Immature natural killer cell (primary cell): ENCODE measurements at regions not wholly inside any gene's neighbourhood (a gene's known extent, or its start where the extent isn't known, plus 50 kb on each side); places are given as distances from the start of the nearest gene placed in this dataset.
A peak's percentile ranks its signal among the peaks of the same experiment; 100 is the strongest.

Experiments used
- DNase-seq, 3 donors: peaks; one replicate each; pipeline ENCODE4 v3.0.0; 2022; ENCODE audit warnings: mixed read lengths in 1 of 3
- H3K27ac Mint-ChIP-seq, 6 donors: one replicate each; pipeline ENCODE4 v1.8.0; 2020; ENCODE audit warnings: mixed read lengths in 6 of 6, mild to moderate bottlenecking in 5 of 6, inconsistent platforms in 4 of 6, moderate library complexity in 3 of 6
- H3K27me3 Mint-ChIP-seq, 3 donors: one replicate each; pipeline ENCODE4 v1.8.0; 2020 to 2021; ENCODE audit warnings: low read depth in 3 of 3, mild to moderate bottlenecking in 3 of 3, mixed read lengths in 3 of 3, moderate library complexity in 3 of 3, inconsistent platforms in 1 of 3
- H3K36me3 Mint-ChIP-seq, 3 donors: one replicate each; pipeline ENCODE4 v1.8.0; 2020; ENCODE audit warnings: mixed read lengths in 3 of 3, inconsistent platforms in 2 of 3, mild to moderate bottlenecking in 2 of 3
- H3K4me1 Mint-ChIP-seq, 2 donors: one replicate each; pipeline ENCODE4 v1.8.0; 2020; ENCODE audit warnings: inconsistent platforms in 2 of 2, mild to moderate bottlenecking in 2 of 2, mixed read lengths in 2 of 2, moderate library complexity in 1 of 2
- H3K4me3 Mint-ChIP-seq, 5 donors: one replicate each; pipeline ENCODE4 v1.8.0; 2020; ENCODE audit warnings: mild to moderate bottlenecking in 5 of 5, mixed read lengths in 5 of 5, inconsistent platforms in 3 of 5, moderate library complexity in 3 of 5
- H3K9me3 Mint-ChIP-seq, 6 donors: one replicate each; pipeline ENCODE4 v1.8.0; 2020; ENCODE audit warnings: mild to moderate bottlenecking in 6 of 6, mixed read lengths in 6 of 6, inconsistent platforms in 4 of 6, moderate library complexity in 3 of 6

DNA sequence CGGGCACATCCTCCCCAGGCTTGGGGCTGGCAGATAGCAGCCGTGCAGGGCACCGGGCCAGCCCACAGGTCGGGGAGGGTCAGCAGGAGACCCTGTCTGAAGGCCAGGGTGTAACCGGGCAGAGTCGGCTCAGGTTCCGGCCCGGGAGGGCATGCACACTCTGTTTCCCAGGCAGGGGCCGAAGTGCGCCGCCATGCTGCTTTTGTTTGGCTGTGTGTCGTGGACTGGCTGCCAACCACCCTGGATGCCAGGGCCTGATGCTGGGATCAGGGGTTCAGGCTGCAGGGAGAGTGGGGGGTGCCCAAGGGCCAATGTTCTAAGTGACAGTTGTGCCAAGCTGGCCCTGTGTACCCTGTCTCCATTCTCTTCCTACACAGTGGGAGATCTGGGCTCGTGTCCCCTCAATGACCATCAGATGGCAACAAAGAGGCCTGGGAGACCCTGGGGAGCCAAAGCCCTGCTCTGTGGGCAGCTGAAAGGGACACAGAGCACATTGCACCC is 120.9 kb upstream of the B3GAT1 start:
- no peaks in the 10 kb centered on the region for H3K9me3 Mint-ChIP-seq
- peaks cover 0 to under 1% (median 0%) of the 10 kb centered on the region in 3 donors for H3K36me3 Mint-ChIP-seq
- no peak overlapping the region for H3K4me3 Mint-ChIP-seq
- H3K27me3 Mint-ChIP-seq: peaks cover 4 to 14% (median 4%) of the 10 kb centered on the region in 3 donors
- no peak overlapping the region for H3K27ac Mint-ChIP-seq
- DNase-seq: no peak
- H3K4me1 Mint-ChIP-seq: peaks cover 13 to 19% of the 10 kb centered on the region in 2 donors

GRCh38 chr11:134532131-134532920 is 120.3 kb upstream of the B3GAT1 start:
- Mint-ChIP-seq H3K36me3 (no peaks in the 10 kb centered on the region), H3K27me3 (peaks cover 1 to 13% (median 4%) of the 10 kb centered on the region in 3 donors), H3K4me3 (no peak overlapping the region), H3K27ac (no peak overlapping the region), H3K9me3 (no peaks in the 10 kb centered on the region), H3K4me1 (peaks cover 10 to 13% of the 10 kb centered on the region in 2 donors)
- DNase-seq: no peak

GRCh38 chr11:134531327-134532130 is 119.5 kb upstream of the B3GAT1 start:
- Mint-ChIP-seq H3K4me3 (no peak overlapping the region), H3K36me3 (no peaks in the 10 kb centered on the region), H3K9me3 (no peaks in the 10 kb centered on the region), H3K27ac (no peak overlapping the region), H3K4me1 (peaks cover 2 to 5% of the 10 kb centered on the region in 2 donors), H3K27me3 (peaks cover 2 to 13% (median 4%) of the 10 kb centered on the region in 3 donors)
- no peak for DNase-seq

DNA sequence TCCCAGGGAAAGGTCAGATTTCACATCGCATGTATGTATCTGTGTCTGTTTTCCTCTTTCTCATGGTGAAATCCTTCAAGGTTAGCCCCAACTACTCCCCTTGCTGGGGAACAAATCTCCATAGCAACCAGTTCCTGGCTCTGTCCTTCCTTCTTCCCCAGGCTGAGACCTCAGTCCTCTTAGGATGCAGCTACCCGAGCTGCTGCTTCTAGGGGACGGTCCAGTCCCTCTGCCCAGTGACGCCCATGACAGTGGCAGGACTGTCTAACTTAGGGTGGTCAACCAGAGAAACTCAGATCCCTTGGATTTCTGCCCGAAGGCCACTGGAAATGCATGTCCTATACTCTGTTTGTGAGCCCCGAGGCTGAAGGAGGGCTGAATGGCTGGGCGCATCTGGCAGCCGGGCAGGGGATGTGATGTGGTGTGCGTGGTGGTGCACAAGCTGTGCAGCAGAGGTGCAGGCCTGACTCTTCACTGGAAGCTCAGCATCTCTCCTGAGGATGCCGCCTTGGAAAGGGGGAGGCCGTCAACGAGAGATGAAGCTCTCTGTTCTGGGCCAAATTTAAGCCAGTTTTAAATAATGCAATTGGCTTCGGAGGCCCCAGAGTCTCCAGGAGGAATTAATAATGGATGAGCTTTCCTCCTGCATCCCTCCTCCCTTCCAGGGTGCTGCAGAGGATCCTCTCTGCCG is 118.7 kb upstream of the B3GAT1 start:
- no peak overlapping the region for H3K27ac Mint-ChIP-seq
- peaks cover 2 to 7% (median 4%) of the 10 kb centered on the region in 3 donors for H3K27me3 Mint-ChIP-seq
- DNase-seq: no peak
- no peaks in the 10 kb centered on the region for H3K4me1 Mint-ChIP-seq
- H3K36me3 Mint-ChIP-seq: no peaks in the 10 kb centered on the region
- H3K9me3 Mint-ChIP-seq: no peaks in the 10 kb centered on the region
- H3K4me3 Mint-ChIP-seq: no peak overlapping the region

- peaks cover 0 to 4% (median 2%) of the 10 kb centered on the region in 3 donors for H3K27me3 Mint-ChIP-seq
- DNase-seq: no peak
- H3K4me3 Mint-ChIP-seq: no peak overlapping the region
- no peaks in the 10 kb centered on the region for H3K9me3 Mint-ChIP-seq
- peak overlapping the region in 1 of 6 donors; percentile 69 for H3K27ac Mint-ChIP-seq
- no peaks in the 10 kb centered on the region for H3K36me3 Mint-ChIP-seq
- no peaks in the 10 kb centered on the region for H3K4me1 Mint-ChIP-seq
Measured at GRCh38 chr11:134529212-134530096, 117.4 kb upstream of the B3GAT1 start.

GRCh38 chr11:134528453-134528852 is 116.4 kb upstream of the B3GAT1 start:
- Mint-ChIP-seq H3K9me3 (no peaks in the 10 kb centered on the region), H3K36me3 (no peaks in the 10 kb centered on the region), H3K4me3 (no peak overlapping the region), H3K4me1 (no peaks in the 10 kb centered on the region), H3K27ac (no peak overlapping the region), H3K27me3 (peaks cover 0 to 2% (median 0%) of the 10 kb centered on the region in 3 donors)
- no peak for DNase-seq

- H3K36me3 Mint-ChIP-seq: no peaks in the 10 kb centered on the region
Measured at GRCh38 chr11:134527382-134528243, 115.6 kb upstream of the B3GAT1 start.

DNA sequence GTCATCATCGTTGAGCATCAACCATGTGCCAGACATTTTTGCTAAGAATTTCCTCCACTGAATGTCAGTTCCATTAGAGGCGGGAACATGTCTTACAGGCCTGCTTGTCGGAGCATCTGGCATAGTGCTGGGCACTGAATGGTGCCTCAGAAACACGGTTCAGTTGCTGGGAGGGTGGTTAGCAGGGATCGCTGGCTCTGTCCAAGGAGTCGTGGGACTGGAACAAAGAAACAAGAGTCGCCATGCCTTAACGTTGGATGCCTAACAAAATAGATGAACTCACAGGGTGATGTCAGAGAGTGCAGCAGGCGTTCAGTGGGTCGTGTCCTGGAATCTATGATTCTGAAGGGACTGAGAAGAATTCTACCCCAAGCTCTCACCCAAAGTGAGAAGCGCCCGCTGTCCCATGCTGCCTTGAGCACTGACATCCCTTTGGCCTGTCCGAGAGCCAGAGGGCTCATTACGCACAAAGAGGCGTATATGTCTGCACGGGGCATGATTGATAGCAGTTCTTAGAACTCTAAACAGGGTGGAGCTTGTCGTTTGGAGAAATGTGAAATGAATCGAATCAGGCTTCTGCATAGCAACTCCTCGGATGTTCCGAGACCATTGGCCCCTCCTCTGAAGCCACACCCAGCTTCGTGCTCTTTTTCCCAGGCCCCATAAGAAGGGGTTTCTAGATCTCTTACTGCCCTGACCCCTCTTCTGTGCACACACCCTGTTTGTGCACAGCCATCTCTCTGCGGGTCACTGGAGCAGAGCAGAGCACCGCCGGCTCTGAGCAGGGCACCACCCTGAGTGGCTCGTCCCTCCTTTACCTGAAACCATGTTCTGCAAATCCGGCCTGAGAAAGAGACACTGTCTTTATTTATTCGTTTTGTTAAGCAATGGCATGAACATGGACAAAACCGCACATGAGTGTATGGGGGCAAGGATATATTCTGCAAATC is 113.1 kb upstream of the B3GAT1 start:
- H3K9me3 Mint-ChIP-seq: no peaks in the 10 kb centered on the region
- no peak overlapping the region for H3K27ac Mint-ChIP-seq
- DNase-seq: no peak
- H3K36me3 Mint-ChIP-seq: peaks cover 0 to 7% (median 0%) of the 10 kb centered on the region in 3 donors
- H3K4me1 Mint-ChIP-seq: no peaks in the 10 kb centered on the region
- H3K4me3 Mint-ChIP-seq: no peak overlapping the region
- H3K27me3 Mint-ChIP-seq: peaks cover 0 to 8% (median 0%) of the 10 kb centered on the region in 3 donors

More at GRCh38 chr11:134527382-134528243, 115.6 kb upstream of the B3GAT1 start:
- Mint-ChIP-seq H3K4me1 (no peaks in the 10 kb centered on the region), H3K9me3 (no peaks in the 10 kb centered on the region), H3K4me3 (no peak overlapping the region), H3K27ac (no peak overlapping the region), H3K27me3 (peaks cover 0 to 3% (median 0%) of the 10 kb centered on the region in 3 donors)
- no peak for DNase-seq

- Mint-ChIP-seq H3K4me1 (no peaks in the 10 kb centered on the region), H3K27ac (peak overlapping the region in 1 of 6 donors; percentile 24), H3K36me3 (peaks cover 0 to 7% (median 0%) of the 10 kb centered on the region in 3 donors), H3K9me3 (no peaks in the 10 kb centered on the region), H3K27me3 (peaks cover 0 to 8% (median 0%) of the 10 kb centered on the region in 3 donors), H3K4me3 (no peak overlapping the region)
- no peak for DNase-seq
Measured at GRCh38 chr11:134524201-134524600, 112.2 kb upstream of the B3GAT1 start.

DNA sequence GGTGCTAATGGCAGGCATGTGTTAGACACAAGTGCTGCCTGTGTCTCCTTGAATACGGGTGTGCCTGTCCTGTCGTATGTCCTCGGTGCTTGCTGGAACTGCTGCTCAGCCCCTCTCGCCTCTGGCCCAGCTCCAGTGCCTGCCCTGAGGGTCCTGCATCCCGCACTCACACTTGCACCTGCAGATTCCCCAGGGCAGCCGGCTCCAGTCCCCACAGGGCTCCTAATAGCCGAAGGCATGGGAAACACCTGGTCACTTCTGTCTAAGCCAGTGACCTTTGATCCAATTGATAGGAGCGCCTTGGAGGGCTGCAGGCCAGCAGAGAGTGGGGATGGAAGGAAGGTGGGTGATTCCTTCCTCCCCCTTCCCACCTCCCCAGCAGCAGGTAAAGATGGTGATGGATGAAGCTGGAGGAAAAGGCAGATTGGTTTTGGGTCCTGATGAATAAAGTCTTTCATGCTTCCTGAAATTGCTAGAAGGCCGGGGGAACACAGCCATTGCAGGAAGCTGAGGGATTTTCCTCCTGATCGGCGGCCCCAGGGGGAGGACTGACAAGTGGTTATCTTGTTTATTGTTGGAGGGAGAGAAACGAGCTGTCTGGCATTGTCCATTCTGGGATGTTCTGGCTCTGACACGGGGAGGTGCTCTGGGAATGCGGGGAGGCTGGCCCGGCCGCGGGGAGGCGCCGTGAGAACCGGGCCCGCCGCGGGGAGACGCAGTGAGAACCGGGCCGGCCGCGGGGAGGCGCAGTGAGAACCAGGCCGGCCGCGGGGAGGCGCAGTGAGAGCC is 110.9 kb upstream of the B3GAT1 start:
- Mint-ChIP-seq H3K4me3 (no peak overlapping the region), H3K27ac (no peak overlapping the region), H3K9me3 (no peaks in the 10 kb centered on the region), H3K4me1 (no peaks in the 10 kb centered on the region), H3K27me3 (peaks cover 0 to 8% (median 0%) of the 10 kb centered on the region in 3 donors), H3K36me3 (peaks cover 0 to 7% (median 0%) of the 10 kb centered on the region in 3 donors)
- no peak for DNase-seq
